BJ (cell line): ENCODE measurements at regions not wholly inside any gene's neighbourhood (a gene's known extent, or its start where the extent isn't known, plus 50 kb on each side); places are given as distances from the start of the nearest gene placed in this dataset.
A peak's percentile ranks its signal among the peaks of the same experiment; 100 is the strongest.

Experiments used
- CTCF ChIA-PET: fragments of 350-600 bp; formaldehyde crosslinking; extraction: SDS; loops from one replicate; lab custom pipeline; 2021; ENCODE audit warnings: antibody characterized with exemption, inconsistent platforms; lab: Yijun Ruan, JAX
- POLR2A ChIA-PET: fragments of 300-600 bp; sonication (Branson Sonifier 250); formaldehyde crosslinking; extraction: SDS; loops from one replicate; lab custom pipeline; 2021; ENCODE audit warnings: antibody characterized with exemption; lab: Charles Lee
- DNase-seq: peaks from one replicate; pipeline ENCODE4 v3.0.0-alpha.2; 2011; ENCODE audit warnings: low read depth
- H3K27me3 ChIP-seq: 2 replicates; pipeline ENCODE4 v1.6.0; 2011; ENCODE audit warnings: low read length; ENCODE audit not compliant: control insufficient read depth, insufficient read depth
- H3K36me3 ChIP-seq: 2 replicates; pipeline ENCODE4 v1.5.1; 2011; ENCODE audit warnings: low read length; ENCODE audit not compliant: control insufficient read depth, insufficient read depth
- H3K4me3 ChIP-seq: 2 replicates; pipeline ENCODE4 v1.5.1; 2011; ENCODE audit warnings: low read depth, mild to moderate bottlenecking, control low read depth, low read length
- TF ChIP-seq, protein P1 (sequence below): IDR thresholded peaks from 2 replicates; pipeline ENCODE4 v1.5.1; 2011; ENCODE audit warnings: low read depth, mild to moderate bottlenecking, control low read depth, inconsistent platforms, low read length, moderate library complexity; ENCODE audit not compliant: insufficient read depth

DNA sequence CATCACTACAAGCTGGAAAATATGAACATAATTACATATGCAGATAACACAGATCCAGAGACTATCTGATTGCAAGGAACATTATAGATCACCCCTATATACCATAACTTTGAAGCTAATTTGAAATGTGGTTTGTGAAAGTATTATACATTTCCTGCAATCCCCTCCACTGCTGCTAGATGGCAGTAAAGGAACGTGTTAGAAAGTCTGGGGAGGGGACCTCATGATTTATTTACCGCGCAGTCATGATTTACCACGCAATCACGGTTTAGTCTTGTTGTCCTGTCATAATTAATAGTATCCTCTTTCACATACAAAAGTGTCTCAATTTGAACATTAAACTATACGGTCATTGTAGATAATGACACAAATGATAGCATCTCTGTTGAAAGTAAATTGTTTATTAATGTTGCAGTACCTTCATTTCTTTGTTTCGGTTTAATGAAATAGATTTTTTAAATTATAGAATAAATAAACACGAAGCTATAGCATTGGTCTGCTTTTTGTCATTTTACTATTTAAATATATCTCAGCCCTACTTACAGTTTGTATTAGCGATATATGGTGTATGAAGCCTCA lies 145.3 kb upstream of the PRSS1 start:
- no peak overlapping the region for H3K4me3 ChIP-seq

DNA sequence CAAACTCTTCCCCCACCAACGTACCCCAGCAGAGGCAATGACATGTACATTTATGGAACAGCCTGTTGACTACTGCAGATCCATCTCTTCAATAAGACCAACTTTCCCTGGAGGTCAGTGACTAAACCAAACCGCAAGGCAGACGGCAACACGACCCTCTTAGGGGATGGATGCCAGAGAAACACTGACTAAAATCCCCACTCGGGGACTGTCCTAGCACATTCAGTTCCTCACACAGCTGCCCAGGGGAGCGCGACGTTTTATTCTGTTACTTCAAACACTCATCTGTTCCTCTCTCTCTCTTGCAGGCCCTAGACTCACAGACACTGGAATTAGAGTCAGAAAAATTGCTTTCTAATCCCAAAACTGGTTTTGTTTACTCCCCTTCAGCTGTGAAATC lies 146.5 kb upstream of the PRSS1 start:
- POLR2A ChIA-PET: no interaction called here
- H3K4me3 ChIP-seq: no peak overlapping the region
- no peaks in the 10 kb centered on the region for H3K27me3 ChIP-seq
- H3K36me3 ChIP-seq: no peaks in the 10 kb centered on the region
- CTCF ChIA-PET: interaction anchor here (0.8 to 5.7 kb wide), 14 partner anchors 10 to 206 kb away, joined by 3 to 64 read pairs (median 8); no protein-coding TSS in a partner anchor
- TF ChIP-seq, protein P1, sequence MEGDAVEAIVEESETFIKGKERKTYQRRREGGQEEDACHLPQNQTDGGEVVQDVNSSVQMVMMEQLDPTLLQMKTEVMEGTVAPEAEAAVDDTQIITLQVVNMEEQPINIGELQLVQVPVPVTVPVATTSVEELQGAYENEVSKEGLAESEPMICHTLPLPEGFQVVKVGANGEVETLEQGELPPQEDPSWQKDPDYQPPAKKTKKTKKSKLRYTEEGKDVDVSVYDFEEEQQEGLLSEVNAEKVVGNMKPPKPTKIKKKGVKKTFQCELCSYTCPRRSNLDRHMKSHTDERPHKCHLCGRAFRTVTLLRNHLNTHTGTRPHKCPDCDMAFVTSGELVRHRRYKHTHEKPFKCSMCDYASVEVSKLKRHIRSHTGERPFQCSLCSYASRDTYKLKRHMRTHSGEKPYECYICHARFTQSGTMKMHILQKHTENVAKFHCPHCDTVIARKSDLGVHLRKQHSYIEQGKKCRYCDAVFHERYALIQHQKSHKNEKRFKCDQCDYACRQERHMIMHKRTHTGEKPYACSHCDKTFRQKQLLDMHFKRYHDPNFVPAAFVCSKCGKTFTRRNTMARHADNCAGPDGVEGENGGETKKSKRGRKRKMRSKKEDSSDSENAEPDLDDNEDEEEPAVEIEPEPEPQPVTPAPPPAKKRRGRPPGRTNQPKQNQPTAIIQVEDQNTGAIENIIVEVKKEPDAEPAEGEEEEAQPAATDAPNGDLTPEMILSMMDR: no peak
- no peak for DNase-seq

More for the DNA sequence above, 145.3 kb upstream of the PRSS1 start:
- TF ChIP-seq, protein P1: peak; percentile 87
- ChIA-PET CTCF (interaction anchor here (0.6 to 5.7 kb wide), 47 partner anchors 8 to 1557 kb away, joined by 3 to 64 read pairs (median 5); no protein-coding TSS in a partner anchor), POLR2A (no interaction called here)
- Histone ChIP-seq H3K27me3 (no peaks in the 10 kb centered on the region), H3K36me3 (no peaks in the 10 kb centered on the region)
- DNase-seq: no peak

DNA sequence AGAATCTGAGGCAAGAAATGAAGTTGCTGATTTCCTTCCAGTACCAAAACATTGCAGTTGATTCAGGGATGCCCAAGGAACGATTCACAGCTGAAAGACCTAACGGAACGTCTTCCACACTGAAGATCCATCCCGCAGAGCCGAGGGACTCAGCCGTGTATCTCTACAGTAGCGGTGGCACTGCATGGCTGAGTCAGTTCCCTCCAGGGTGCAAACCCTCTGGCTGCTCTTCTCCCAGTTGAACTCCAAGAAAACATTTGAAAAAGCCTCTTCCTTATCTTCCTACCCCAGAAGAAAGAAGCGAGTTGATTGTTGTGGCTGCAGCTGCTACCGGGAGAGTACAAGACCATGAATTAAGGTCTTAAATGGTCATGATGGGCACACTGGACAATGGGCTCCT lies 147.1 kb upstream of the PRSS1 start:
- TF ChIP-seq, protein P1: no peak
- POLR2A ChIA-PET: no interaction called here
- no peak overlapping the region for H3K4me3 ChIP-seq
- no peaks in the 10 kb centered on the region for H3K36me3 ChIP-seq
- no peak for DNase-seq
- CTCF ChIA-PET: interaction anchor here (0.8 to 5.7 kb wide), 12 partner anchors 10 to 206 kb away, joined by 3 to 64 read pairs (median 8); no protein-coding TSS in a partner anchor
- H3K27me3 ChIP-seq: no peaks in the 10 kb centered on the region

DNA sequence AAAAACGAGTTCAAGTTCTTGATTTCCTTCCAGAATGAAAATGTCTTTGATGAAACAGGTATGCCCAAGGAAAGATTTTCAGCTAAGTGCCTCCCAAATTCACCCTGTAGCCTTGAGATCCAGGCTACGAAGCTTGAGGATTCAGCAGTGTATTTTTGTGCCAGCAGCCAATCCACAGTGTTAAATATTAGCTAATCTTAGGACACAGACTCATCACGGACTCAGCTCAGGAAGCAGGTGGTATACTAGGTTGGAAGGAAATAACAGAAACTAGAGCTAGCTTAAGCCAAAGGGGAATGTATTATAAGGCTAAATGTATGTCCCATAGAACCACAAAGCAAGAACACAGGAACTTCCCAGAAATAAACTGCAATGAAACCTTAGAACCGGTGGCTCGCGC lies 151.0 kb upstream of the PRSS1 start:
- ChIA-PET CTCF (interaction anchor here (1.3 to 3.3 kb wide), 5 partner anchors 10 to 184 kb away, joined by 3 to 21 read pairs (median 11); no protein-coding TSS in a partner anchor), POLR2A (interaction anchor here (0.8 kb wide), 1 partner anchor 10 kb away, joined by 4 read pairs; no protein-coding TSS in a partner anchor)
- TF ChIP-seq, protein P1: no peak
- Histone ChIP-seq H3K27me3 (no peaks in the 10 kb centered on the region), H3K36me3 (no peaks in the 10 kb centered on the region), H3K4me3 (no peak overlapping the region)
- DNase-seq: no peak

DNA sequence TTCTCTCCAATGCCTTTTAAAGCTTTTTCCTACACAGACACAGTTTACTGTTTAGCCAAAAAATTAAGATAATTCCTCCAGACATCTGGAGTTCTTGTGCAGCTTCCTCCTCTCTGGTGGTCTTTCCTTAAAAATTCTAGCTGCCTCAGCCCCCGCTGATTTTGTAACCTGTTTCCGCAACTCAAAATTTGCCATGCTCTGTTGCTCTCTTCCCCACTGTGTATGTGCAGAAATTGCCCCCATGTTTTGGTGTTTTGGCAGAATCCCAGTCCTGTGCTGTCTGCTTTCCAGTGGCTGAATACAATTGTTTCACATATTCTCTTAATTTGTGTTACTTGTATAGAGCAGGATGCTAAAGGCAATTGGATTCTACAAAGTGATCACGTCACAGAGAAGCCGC lies 151.7 kb upstream of the PRSS1 start:
- H3K36me3 ChIP-seq: 0 out of 2 replicates have a peak, but pooled peaks cover 1% of the 10 kb centered on the region
- no peak for DNase-seq
- POLR2A ChIA-PET: no interaction called here
- TF ChIP-seq, protein P1: no peak
- CTCF ChIA-PET: interaction anchor here (1.3 to 3.3 kb wide), 6 partner anchors 10 to 185 kb away, joined by 3 to 21 read pairs (median 8); no protein-coding TSS in a partner anchor
- H3K4me3 ChIP-seq: no peak overlapping the region
- no peaks in the 10 kb centered on the region for H3K27me3 ChIP-seq
